Erythroblast (primary cell): ENCODE measurements at regions not wholly inside any gene's neighbourhood (a gene's known extent, or its start where the extent isn't known, plus 50 kb on each side); places are given as distances from the start of the nearest gene placed in this dataset.

ENCODE experiments used
- GATA1 ChIP-seq: IDR thresholded peaks from 2 replicates; pipeline ENCODE4 v1.6.1; 2011; ENCODE audit warnings: low read depth, mild to moderate bottlenecking, control low read depth, low read length, moderate library complexity
- POLR2A ChIP-seq: IDR thresholded peaks from 2 replicates; pipeline ENCODE4 v1.6.1; 2011; ENCODE audit warnings: mild to moderate bottlenecking, low read length

- no peak for TF ChIP-seq POLR2A
- no peak for TF ChIP-seq GATA1
Observed at GRCh38 chr3:124059580-124059979, 67.7 kb upstream of the ROPN1 start.
